Inferior parietal cortex (tissue), 1 donor: ENCODE measurements at regions not wholly inside any gene's neighbourhood (a gene's known extent, or its start where the extent isn't known, plus 50 kb on each side); places are given as distances from the start of the nearest gene placed in this dataset.
A peak's percentile ranks its signal among the peaks of the same experiment; 100 is the strongest.

Source experiments
- DNase-seq: peaks from one replicate; pipeline ENCODE4 v3.0.0-alpha.2; 2016; ENCODE audit errors: extremely low spot score

DNA sequence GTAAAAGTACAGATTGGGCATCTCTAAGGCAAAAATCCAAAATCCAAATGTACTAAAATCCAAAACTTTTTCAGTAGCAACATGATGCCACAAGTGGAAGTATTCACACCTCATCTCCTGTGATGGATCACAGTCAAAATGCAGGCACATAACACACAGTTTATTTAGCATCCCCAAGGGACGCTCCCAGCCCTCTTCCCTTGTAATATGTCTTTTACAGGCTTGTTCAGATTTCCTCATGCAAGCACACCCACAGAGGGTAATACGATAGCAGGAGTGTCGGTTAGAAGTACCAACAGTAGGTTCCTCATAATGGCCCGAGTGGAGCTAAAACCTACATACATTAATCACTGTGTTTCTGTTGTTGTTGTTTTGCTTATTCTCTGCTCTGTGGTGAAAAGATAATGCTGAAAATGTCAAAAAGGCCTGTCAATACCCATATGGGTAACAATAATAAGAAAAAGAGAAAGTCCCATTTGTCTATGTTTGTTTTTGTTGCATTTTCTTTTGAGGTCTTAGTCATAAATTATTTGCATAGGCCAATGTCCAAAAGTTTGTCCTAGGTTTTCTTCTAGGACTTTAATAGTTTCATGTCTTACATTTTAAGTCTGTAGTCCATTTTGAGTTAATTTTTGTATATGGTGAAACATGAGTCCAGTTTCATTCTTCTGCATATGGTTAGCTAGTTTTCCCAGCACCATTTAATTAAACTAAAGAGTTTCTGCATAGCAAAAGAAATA lies 133.1 kb downstream of the LRIG3 start:
- no peak for DNase-seq

GRCh38 chr12:58794859-58795258 lies 125.4 kb downstream of the LRIG3 start:
- DNase-seq: no peak

DNA sequence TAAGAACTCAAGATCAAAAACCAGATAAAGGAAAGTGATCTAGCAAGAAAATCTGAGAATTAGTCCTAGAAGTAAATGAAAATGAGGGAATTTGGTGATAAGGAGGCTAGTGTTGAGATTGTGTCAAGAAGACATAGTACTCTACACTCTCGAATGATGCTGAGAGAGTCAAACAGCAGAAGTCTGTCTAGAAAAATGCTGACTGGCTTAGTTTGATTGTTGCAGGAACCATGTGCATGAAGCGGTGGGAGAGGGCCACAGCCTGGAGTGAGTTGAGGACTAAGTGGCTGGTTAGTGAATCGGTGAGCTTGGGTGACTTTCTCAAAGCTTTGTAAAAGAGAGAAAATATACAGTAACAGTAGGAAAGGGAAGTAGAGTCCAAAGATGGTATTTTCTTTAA lies 124.5 kb downstream of the LRIG3 start:
- DNase-seq: no peak

DNA sequence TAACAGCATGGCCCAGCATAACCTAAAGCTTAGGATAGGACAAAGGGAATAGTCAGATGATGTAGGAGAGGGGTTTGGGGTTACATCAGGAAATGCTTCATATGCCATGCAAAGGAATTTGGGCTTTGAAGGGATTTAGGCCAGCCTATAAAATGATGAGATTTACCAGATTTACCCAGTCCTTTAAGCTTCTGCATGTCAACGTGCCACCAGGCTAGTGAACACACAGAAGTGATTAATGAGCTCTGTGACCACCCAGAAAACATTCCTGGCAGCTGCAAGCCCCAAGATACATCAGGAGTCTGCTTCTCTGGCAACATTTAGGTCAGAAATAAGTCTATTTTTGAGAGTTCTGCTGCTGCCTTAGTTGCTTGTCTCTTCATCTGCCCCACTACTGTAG lies 118.3 kb downstream of the LRIG3 start:
- DNase-seq: no peak

- peak; percentile 26 for DNase-seq
These were observed 116.4 kb downstream of the LRIG3 start for GRCh38 chr12:58803908-58804307.

DNA sequence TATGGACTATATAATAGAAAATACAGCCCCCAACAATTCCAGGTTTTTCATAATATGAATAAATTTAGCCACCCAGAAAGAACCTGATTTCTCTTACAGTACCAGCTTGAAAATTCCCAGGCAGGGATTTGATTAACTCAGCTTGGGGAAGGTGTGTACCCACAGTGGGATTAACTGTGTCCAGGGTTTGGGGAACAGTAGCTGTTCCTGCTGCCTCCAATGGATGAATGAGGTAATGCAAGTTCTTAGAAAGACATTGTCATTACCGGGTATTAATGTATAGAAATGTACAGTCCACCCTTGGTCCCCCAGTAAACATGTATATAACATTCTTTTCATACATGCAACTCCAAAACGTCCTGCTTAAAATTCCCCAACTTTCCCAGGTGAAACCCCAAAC lies 115.6 kb downstream of the LRIG3 start:
- no peak for DNase-seq

GRCh38 chr12:58809064-58809607 lies 111.2 kb downstream of the LRIG3 start:
- DNase-seq: peak; percentile 17

GRCh38 chr12:58811346-58811745 lies 109.0 kb downstream of the LRIG3 start:
- DNase-seq: no peak

- no peak for DNase-seq
These were observed 108.1 kb downstream of the LRIG3 start for GRCh38 chr12:58812214-58812613.

DNA sequence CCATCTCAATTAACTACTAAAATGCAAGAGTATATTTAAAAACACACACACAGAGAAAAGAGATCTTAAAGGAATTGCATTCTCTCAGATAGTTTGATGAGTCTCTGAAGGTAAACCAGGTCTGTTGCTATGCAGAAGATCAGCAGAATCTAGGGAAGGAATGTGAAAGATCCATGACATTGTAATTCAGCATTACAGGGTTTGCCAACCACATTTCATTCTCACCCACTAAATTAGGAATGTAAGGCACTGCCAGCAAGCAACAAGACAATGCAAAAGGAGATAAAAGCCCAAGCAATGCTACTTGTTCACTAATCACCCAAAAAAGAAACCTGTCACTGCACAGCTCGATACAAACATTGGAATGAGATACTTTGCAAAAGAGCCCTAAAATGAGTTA lies 106.3 kb downstream of the LRIG3 start:
- peak; percentile 17 for DNase-seq

GRCh38 chr12:58815235-58815634 lies 105.1 kb downstream of the LRIG3 start:
- no peak for DNase-seq

DNA sequence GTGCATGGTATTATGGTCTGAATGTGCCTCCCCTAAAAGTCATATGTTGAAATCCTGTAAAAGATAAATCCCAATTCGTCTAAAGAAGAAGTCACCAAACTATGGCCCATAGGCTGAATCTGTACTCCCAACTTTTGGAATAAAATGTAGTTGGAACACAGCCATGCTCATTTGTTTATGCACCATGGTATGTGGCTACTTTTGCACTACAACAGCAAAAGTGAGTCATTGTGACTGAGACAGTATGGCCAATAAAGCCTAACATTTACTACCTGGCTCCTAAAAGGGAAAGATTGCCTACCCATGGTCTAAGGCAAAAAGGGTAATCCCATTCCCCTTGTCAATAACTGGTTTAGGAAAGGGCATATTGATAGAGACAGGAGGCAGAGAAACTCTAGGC lies 101.8 kb downstream of the LRIG3 start:
- DNase-seq: no peak

GRCh38 chr12:58819345-58819744 lies 101.0 kb downstream of the LRIG3 start:
- no peak for DNase-seq

- no peak for DNase-seq
These were observed 100.3 kb downstream of the LRIG3 start for GRCh38 chr12:58819985-58820384.
